Mammary epithelial cell (primary cell): ENCODE measurements at regions not wholly inside any gene's neighbourhood (a gene's known extent, or its start where the extent isn't known, plus 50 kb on each side); places are given as distances from the start of the nearest gene placed in this dataset.

Experiments
- CTCF ChIP-seq, 2 donors: IDR thresholded peaks in 1 of 2; conservative IDR thresholded peaks in 1 of 2; 2 replicates each; pipeline ENCODE4 v1.5.1; 2011 to 2012; ENCODE audit warnings: inconsistent platforms in 2 of 2, low read length in 2 of 2, mild to moderate bottlenecking in 2 of 2, control low read depth in 1 of 2, low read depth in 1 of 2; ENCODE audit not compliant: insufficient read depth in 1 of 2; ENCODE audit errors: extremely low read depth in 1 of 2
- EZH2 ChIP-seq: IDR thresholded peaks from 2 replicates; pipeline ENCODE4 v1.6.1; 2012; ENCODE audit warnings: low read length, inconsistent platforms, borderline replicate concordance

GRCh38 chr20:50379991-50380696, 130.0 kb upstream of the PTPN1 start:
- no peak for TF ChIP-seq CTCF (conservative IDR thresholded peaks at IDR 0.05 in 1 of 2, IDR thresholded peaks at IDR 0.05 in 1 of 2; ENCODE audit: extremely low read depth in 1 of 2, insufficient read depth in 1 of 2, low read depth in 1 of 2, low read length in 2 of 2)
- no peak for TF ChIP-seq EZH2
